DMS114 treated with DMSO at 0.1 percent for 48 hours (cell line): ENCODE measurements at regions not wholly inside any gene's neighbourhood (a gene's known extent, or its start where the extent isn't known, plus 50 kb on each side); places are given as distances from the start of the nearest gene placed in this dataset.

ENCODE experiments used
- DNase-seq: peaks from one replicate; lab custom pipeline; 2025; ENCODE audit not compliant: unreplicated experiment; lab: John Stamatoyannopoulos, UW

- no peak for DNase-seq
Observed at GRCh38 chr2:145657265-145657664, 1137.3 kb upstream of the ZEB2 start.

GRCh38 chr2:145655165-145655765, 1135.3 kb upstream of the ZEB2 start:
- DNase-seq, result no peak

GRCh38 chr2:145654746-145655145, 1134.8 kb upstream of the ZEB2 start:
- DNase-seq, result no peak

- no peak for DNase-seq
Observed at GRCh38 chr2:145654156-145654555, 1134.2 kb upstream of the ZEB2 start.

GRCh38 chr2:145653553-145653952, 1133.6 kb upstream of the ZEB2 start:
- DNase-seq, result no peak

GRCh38 chr2:145652571-145653545, 1132.9 kb upstream of the ZEB2 start:
- DNase-seq, result no peak

- no peak for DNase-seq
Observed at GRCh38 chr2:145652036-145652435, 1132.1 kb upstream of the ZEB2 start.

GRCh38 chr2:145650226-145650625, 1130.3 kb upstream of the ZEB2 start:
- DNase-seq, result no peak

GRCh38 chr2:145649061-145649460, 1129.1 kb upstream of the ZEB2 start:
- no peak for DNase-seq

- DNase-seq, result no peak
Observed at GRCh38 chr2:145644820-145645302, 1124.9 kb upstream of the ZEB2 start.

GRCh38 chr2:145638675-145639074, 1118.8 kb upstream of the ZEB2 start:
- DNase-seq, result no peak

GRCh38 chr2:145635706-145636427, 1115.9 kb upstream of the ZEB2 start:
- no peak for DNase-seq

- no peak for DNase-seq
Observed at GRCh38 chr2:145631561-145631960, 1111.6 kb upstream of the ZEB2 start.

GRCh38 chr2:145626301-145626700, 1106.4 kb upstream of the ZEB2 start:
- DNase-seq, result no peak

GRCh38 chr2:145625111-145625510, 1105.2 kb upstream of the ZEB2 start:
- no peak for DNase-seq

GRCh38 chr2:145623136-145623535, 1103.2 kb upstream of the ZEB2 start:
- DNase-seq, result no peak

- no peak for DNase-seq
Observed at GRCh38 chr2:145622285-145622684, 1102.4 kb upstream of the ZEB2 start.

- DNase-seq, result no peak
Observed at GRCh38 chr2:145617906-145618305, 1098.0 kb upstream of the ZEB2 start.

- no peak for DNase-seq
Observed at GRCh38 chr2:145617420-145617819, 1097.5 kb upstream of the ZEB2 start.

GRCh38 chr2:145615626-145616025, 1095.7 kb upstream of the ZEB2 start:
- DNase-seq, result no peak

GRCh38 chr2:145609951-145610350, 1090.0 kb upstream of the ZEB2 start:
- no peak for DNase-seq
